HCT116 (cell line): ENCODE measurements at regions not wholly inside any gene's neighbourhood (a gene's known extent, or its start where the extent isn't known, plus 50 kb on each side); places are given as distances from the start of the nearest gene placed in this dataset.

Experiments
- ATAC-seq: fragments of 200-7000 bp; cut with Tn5 transposase; 2 replicates; pipeline ENCODE4 v1.9.1; 2020; ENCODE audit warnings: mild to moderate bottlenecking, moderate library complexity
- BruUV-seq: library from RNA; stranded (reverse); fragments of 400-500 nt; replicated peaks from 2 replicates; lab custom pipeline; 2021; lab: Mats Ljungman, UMichigan
- CTCF ChIA-PET: fragments of 300-600 bp; sonication (Branson Sonifier 250); formaldehyde crosslinking; loops from one replicate; lab custom pipeline; 2021; ENCODE audit warnings: antibody characterized with exemption; lab: Charles Lee
- POLR2A ChIA-PET: fragments of 300-600, 350-600 bp; sonication (Branson Sonifier 250); formaldehyde crosslinking; loops from one replicate; lab custom pipeline; 2021; ENCODE audit warnings: antibody characterized with exemption; lab: Charles Lee
- RAD21 ChIA-PET, 2 experiments: fragments of 300-600 bp; sonication (Branson Sonifier 250); formaldehyde crosslinking; loops; one replicate each; lab custom pipeline; 2023; ENCODE audit warnings: low total read pairs in 2 of 2; ENCODE audit not compliant: uncharacterized antibody in 2 of 2, unreplicated experiment in 2 of 2, low non-redundant PET in 1 of 2; lab: Charles Lee
- DNase-seq: peaks from one replicate; pipeline ENCODE4 v3.0.0-alpha.2; 2010; ENCODE audit warnings: low read depth, low spot score
- H2AFZ ChIP-seq: fragments of 200-600 bp; shearing (Covaris generic), sonication (generic); 2 replicates; pipeline ENCODE4 v1.6.1; 2017; ENCODE audit warnings: low read depth, mixed run types, mixed read lengths, antibody characterized with exemption, low read length; ENCODE audit not compliant: poor library complexity, severe bottlenecking
- H3K27ac ChIP-seq: 2 replicates; pipeline ENCODE4 v1.5.1; 2012; ENCODE audit warnings: low read depth, low read length
- H3K27me3 ChIP-seq: fragments of 200-600 bp; sonication (generic); 2 replicates; pipeline ENCODE4 v1.6.1; 2016; ENCODE audit warnings: mixed run types, low read length, mixed read lengths; ENCODE audit not compliant: insufficient read depth
- H3K36me3 ChIP-seq, 2 experiments: fragments of 200-500 bp in 1 of 2; fragments of 200-600 bp in 1 of 2; sonication (Bioruptor generic) in 1 of 2; sonication (generic) in 1 of 2; 2 replicates each; pipeline versions ENCODE4 v1.5.1 to v1.6.1; 2014 to 2016; ENCODE audit warnings: low read length in 2 of 2, inconsistent platforms in 1 of 2, mixed read lengths in 1 of 2, mixed run types in 1 of 2; ENCODE audit not compliant: insufficient read depth in 2 of 2, control insufficient read depth in 1 of 2
- H3K4me1 ChIP-seq, 2 experiments: fragments of 200-600 bp in 1 of 2; sonication (generic) in 1 of 2; 2 replicates each; pipeline versions ENCODE4 v1.5.1 to v1.6.1; 2012 to 2017; ENCODE audit warnings: low read length in 2 of 2, inconsistent platforms in 1 of 2, mild to moderate bottlenecking in 1 of 2, mixed read lengths in 1 of 2, mixed run types in 1 of 2, moderate library complexity in 1 of 2; ENCODE audit not compliant: insufficient read depth in 2 of 2, control insufficient read depth in 1 of 2
- H3K4me2 ChIP-seq: fragments of 200-600 bp; sonication (generic); 2 replicates; pipeline ENCODE4 v1.6.1; 2017; ENCODE audit warnings: mixed run types, low read length, mixed read lengths
- H3K4me3 ChIP-seq, 2 experiments: fragments of 200-600 bp in 1 of 2; sonication (generic) in 1 of 2; replicated peaks in 1 of 2; 2 replicates each; pipeline ENCODE4 v1.5.1; 2011 to 2016; ENCODE audit warnings: low read length in 2 of 2, control low read depth in 1 of 2, low read depth in 1 of 2, mild to moderate bottlenecking in 1 of 2, mixed read lengths in 1 of 2, mixed run types in 1 of 2
- H3K79me2 ChIP-seq: fragments of 200-600 bp; sonication (generic); 2 replicates; pipeline ENCODE4 v1.6.1; 2017; ENCODE audit warnings: mild to moderate bottlenecking, mixed run types, low read length, moderate library complexity, mixed read lengths; ENCODE audit not compliant: insufficient read depth
- H3K9ac ChIP-seq: fragments of 200-600 bp; sonication (generic); 2 replicates; pipeline ENCODE4 v1.6.1; 2016; ENCODE audit warnings: low read length, mixed read lengths
- H3K9me2 ChIP-seq: fragments of 200-600 bp; sonication (generic), shearing (Covaris generic); 2 replicates; pipeline ENCODE4 v1.6.1; 2017; ENCODE audit warnings: mixed run types, mild to moderate bottlenecking, moderate library complexity; ENCODE audit not compliant: insufficient read depth
- H3K9me3 ChIP-seq, 2 experiments: fragments of 200-500 bp in 1 of 2; fragments of 200-600 bp in 1 of 2; sonication (Bioruptor generic) in 1 of 2; sonication (generic) in 1 of 2; 2 replicates each; pipeline ENCODE4 v1.6.1; 2014 to 2017; ENCODE audit warnings: low read length in 2 of 2, mixed read lengths in 2 of 2, inconsistent platforms in 1 of 2, low read depth in 1 of 2, mild to moderate bottlenecking in 1 of 2, mixed run types in 1 of 2, moderate library complexity in 1 of 2; ENCODE audit not compliant: control insufficient read depth in 1 of 2, insufficient read depth in 1 of 2
- H4K20me1 ChIP-seq: fragments of 200-600 bp; sonication (generic), shearing (Covaris generic); 2 replicates; pipeline ENCODE4 v1.6.1; 2017; ENCODE audit warnings: mixed run types, mild to moderate bottlenecking, moderate library complexity; ENCODE audit not compliant: insufficient read depth
- CEBPB ChIP-seq: IDR thresholded peaks from 2 replicates; pipeline ENCODE4 v1.6.1; 2012; ENCODE audit warnings: low read depth
- CTCF ChIP-seq, 3 experiments: fragments of 200-600 bp in 1 of 3; sonication (generic) in 1 of 3; IDR thresholded peaks in 2 of 3; conservative IDR thresholded peaks in 1 of 3; 2 replicates each; pipeline ENCODE4 v1.5.1; 2012 to 2017; ENCODE audit warnings: low read depth in 2 of 3, low read length in 2 of 3, antibody characterized with exemption in 1 of 3, borderline replicate concordance in 1 of 3, control low read depth in 1 of 3, mild to moderate bottlenecking in 1 of 3, mixed read lengths in 1 of 3, mixed run types in 1 of 3, moderate library complexity in 1 of 3; ENCODE audit not compliant: insufficient read depth in 1 of 3
- EGR1 ChIP-seq: IDR thresholded peaks from 2 replicates; pipeline ENCODE4 v1.6.1; 2012; ENCODE audit warnings: low read depth
- JUND ChIP-seq: IDR thresholded peaks from 2 replicates; pipeline ENCODE4 v1.6.1; 2012
- POLR2AphosphoS5 ChIP-seq: IDR thresholded peaks from 2 replicates; pipeline ENCODE4 v1.6.1; 2011; ENCODE audit warnings: mild to moderate bottlenecking, low read depth, low read length, moderate library complexity
- RAD21 ChIP-seq: IDR thresholded peaks from 2 replicates; pipeline ENCODE4 v1.6.1; 2012; ENCODE audit warnings: low read depth, mild to moderate bottlenecking
- SIN3A ChIP-seq: IDR thresholded peaks from 2 replicates; pipeline ENCODE4 v1.6.1; 2012; ENCODE audit warnings: low read depth
- TCF7L2 ChIP-seq: IDR thresholded peaks from 2 replicates; pipeline ENCODE4 v1.7.0; 2011; ENCODE audit warnings: borderline replicate concordance, inconsistent platforms; ENCODE audit not compliant: insufficient read depth, insufficient read length; ENCODE audit errors: extremely low read depth
- YY1 ChIP-seq: IDR thresholded peaks from 2 replicates; pipeline ENCODE4 v1.6.1; 2011; ENCODE audit warnings: low read length, low read depth, moderate library complexity, mild to moderate bottlenecking; ENCODE audit not compliant: insufficient replicate concordance; ENCODE audit errors: extremely low read depth
- intact Hi-C: fragments of 100-400 bp; cut with micrococcal nuclease; formaldehyde crosslinking; loops from 2 replicates; pipeline ENCODE4 v1.10.0; 2022
- TF ChIP-seq, protein P1 (sequence below): IDR thresholded peaks from 2 replicates; pipeline ENCODE4 v1.6.1; 2012

DNA sequence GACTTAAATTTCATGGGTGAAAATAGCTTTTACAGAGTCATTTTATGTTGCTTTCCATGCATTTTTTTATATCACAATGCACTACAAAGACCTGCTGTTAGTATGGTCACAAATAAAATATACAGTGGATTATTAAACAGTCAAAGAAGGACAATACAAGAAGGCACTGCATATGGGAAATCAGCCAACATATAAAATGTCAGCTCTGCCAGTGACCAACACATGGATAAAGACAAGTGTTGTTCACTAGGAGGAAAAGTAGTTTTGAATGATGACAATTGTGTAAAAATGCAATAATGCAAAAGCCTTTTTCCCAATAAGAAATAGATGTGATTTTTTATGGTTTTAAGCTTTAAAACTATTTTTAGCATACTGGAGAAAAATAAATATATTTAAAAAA, 425.3 kb upstream of the CBLB start (continued):
- TF ChIP-seq CTCF (IDR thresholded peaks at IDR 0.05 in 2 of 3, conservative IDR thresholded peaks at IDR 0.05 in 1 of 3; ENCODE audit: borderline replicate concordance in 1 of 3, insufficient read depth in 1 of 3, low read depth in 2 of 3, low read length in 2 of 3) (no peak), POLR2AphosphoS5 (no peak), YY1 (no peak), TCF7L2 (no peak), SIN3A (no peak), CEBPB (no peak), JUND (no peak)

DNA sequence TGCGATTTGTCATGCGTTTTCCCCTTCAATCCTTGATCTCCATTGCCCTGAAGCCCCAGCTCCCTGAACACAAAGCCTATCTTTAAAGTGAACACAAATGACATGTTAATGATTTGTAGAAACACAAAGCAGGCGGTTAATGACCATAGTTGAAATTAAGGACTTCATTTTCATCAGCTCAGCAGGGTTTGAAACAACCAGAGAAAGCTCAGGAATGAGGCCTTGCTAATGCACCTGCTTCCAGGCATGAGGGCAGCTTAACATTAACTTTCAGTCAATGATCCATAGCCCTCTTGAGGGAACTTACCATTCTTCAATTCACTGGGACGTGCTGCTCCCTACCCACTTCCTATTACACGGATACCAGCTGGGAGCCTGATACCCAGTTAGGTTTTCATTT, 427.2 kb upstream of the CBLB start:
- no peaks in the 10 kb centered on the region for H3K79me2 ChIP-seq
- no peaks in the 10 kb centered on the region for H3K9me2 ChIP-seq
- H3K4me1 ChIP-seq: peaks cover 3 to 7% of the 10 kb centered on the region in 2 experiments; a peak in 3 of 4 replicates
- no peak overlapping the region for H3K4me2 ChIP-seq
- no peak for DNase-seq
- H2AFZ ChIP-seq: no peak overlapping the region
- ChIA-PET CTCF (no interaction called here), RAD21 (no interaction called here)
- no peak for ATAC-seq
- intact Hi-C loops: no loop called here
- TF ChIP-seq EGR1: no peak
- TF ChIP-seq YY1: no peak
- TF ChIP-seq, protein P1, sequence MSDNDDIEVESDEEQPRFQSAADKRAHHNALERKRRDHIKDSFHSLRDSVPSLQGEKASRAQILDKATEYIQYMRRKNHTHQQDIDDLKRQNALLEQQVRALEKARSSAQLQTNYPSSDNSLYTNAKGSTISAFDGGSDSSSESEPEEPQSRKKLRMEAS: no peak
- TF ChIP-seq TCF7L2: no peak
- no peak for TF ChIP-seq RAD21
- TF ChIP-seq CTCF (IDR thresholded peaks at IDR 0.05 in 2 of 3, conservative IDR thresholded peaks at IDR 0.05 in 1 of 3; ENCODE audit: borderline replicate concordance in 1 of 3, insufficient read depth in 1 of 3, low read depth in 2 of 3, low read length in 2 of 3): 0 out of 6 replicates have a peak, but pooled peaks of 1 of the 3 experiments have one; percentile 3
- TF ChIP-seq, all 23 proteins: peak for 1
- no peaks in the 10 kb centered on the region for H3K27me3 ChIP-seq
- no peak overlapping the region for H3K4me3 ChIP-seq
- no peaks in the 10 kb centered on the region for H3K36me3 ChIP-seq
- POLR2A ChIA-PET: no interaction called here
- H3K27ac ChIP-seq: no peak overlapping the region
- no TSS peak for BruUV-seq
- H4K20me1 ChIP-seq: no peaks in the 10 kb centered on the region
- H3K9ac ChIP-seq: no peak overlapping the region
- H3K9me3 ChIP-seq: no peaks in the 10 kb centered on the region
